ENCODE measurements at regions not wholly inside any gene's neighbourhood (a gene's known extent, or its start where the extent isn't known, plus 50 kb on each side); places are given as distances from the start of the nearest gene placed in this dataset.
"Not testable (repeated sequence)": the region's sequence is repeated elsewhere in the genome, so short reads cannot be mapped to it uniquely, and the experiment has no call there.

GRCh38 chr6:9810286-9810685 is 604.6 kb downstream of the TFAP2A start:
- DNase-seq: no peak
- intact Hi-C loops (cut with DNase I, micrococcal nuclease): no loop called here

GRCh38 chr6:9806195-9806594 is 608.7 kb downstream of the TFAP2A start:
- ATAC-seq: no peak
- intact Hi-C loops (cut with DNase I, micrococcal nuclease): no loop called here
- no peak for DNase-seq

More at GRCh38 chr6:9810286-9810685, 604.6 kb downstream of the TFAP2A start:
- no peak for ATAC-seq

DNA sequence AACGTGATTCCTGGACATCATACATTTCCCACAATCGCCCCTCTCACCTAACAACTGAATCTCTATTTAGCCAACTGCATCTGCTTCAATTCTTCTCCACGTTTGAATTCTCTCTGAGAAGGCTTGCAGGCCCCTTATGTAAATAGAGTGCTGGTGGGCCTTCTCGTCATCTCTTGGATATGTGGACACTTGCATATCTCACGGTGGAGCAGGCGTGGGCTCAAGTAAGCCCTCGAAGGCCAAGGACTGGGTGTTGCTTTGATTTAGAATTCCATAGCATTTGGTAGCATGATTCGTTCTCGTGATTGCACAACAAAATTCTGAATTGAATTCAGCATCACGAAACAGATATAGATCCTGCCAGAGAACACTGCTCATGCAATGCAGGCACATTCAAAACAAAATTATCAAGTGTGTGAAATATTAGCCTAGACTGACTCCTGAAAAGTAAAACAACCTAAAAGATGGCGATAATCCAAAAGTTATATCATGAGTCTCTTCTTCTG is 613.6 kb downstream of the TFAP2A start:
- DNase-seq (no peak), ATAC-seq (no peak)
- intact Hi-C loops (cut with DNase I, micrococcal nuclease): no loop called here

DNA sequence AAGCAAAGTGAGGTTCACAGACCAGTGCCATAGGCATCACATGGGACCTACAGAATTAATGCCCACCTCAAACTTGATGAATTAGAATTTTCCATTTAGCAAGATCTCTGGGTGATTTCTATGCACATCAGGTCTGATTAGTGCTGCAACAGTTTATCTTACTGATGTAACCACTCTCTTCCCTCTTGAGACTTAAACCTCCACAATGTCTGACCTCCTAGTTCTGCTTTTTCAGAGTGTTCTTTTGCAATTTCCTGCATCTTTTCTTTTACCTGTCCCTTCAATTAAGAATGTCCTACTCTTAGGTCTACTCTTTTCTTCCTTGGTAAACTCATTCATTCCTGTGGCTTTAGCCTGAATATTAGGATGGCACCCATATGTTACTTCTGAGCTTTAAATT is 615.3 kb downstream of the TFAP2A start:
- no peak for DNase-seq
- ATAC-seq: no peak
- intact Hi-C loops (cut with DNase I, micrococcal nuclease): no loop called here

DNA sequence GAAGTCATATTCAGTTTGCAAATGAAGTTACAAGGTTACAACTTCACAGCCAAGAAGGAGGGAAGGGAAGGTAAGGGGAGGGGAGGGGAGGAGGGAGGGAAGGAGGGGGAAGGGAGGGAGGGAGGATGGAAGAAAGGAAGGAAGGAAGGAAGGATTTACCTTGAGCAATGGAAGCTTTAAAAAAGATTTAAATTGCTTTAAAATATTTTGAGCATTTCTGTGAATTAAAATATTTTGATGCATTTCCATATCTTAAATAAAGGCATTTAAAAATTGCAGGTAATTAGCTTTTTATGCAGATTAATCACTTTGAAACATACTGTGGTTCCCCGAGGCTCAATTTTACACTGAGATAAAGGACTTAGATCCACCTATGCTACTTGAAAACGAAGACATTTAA is 618.0 kb downstream of the TFAP2A start:
- ATAC-seq: no peak
- DNase-seq: no peak
- intact Hi-C loops (cut with DNase I, micrococcal nuclease): no loop called here

- intact Hi-C loops (cut with DNase I, micrococcal nuclease): no loop called here
- ATAC-seq (no peak), DNase-seq (no peak)
Observed at GRCh38 chr6:9795880-9796279, 619.0 kb downstream of the TFAP2A start.

DNA sequence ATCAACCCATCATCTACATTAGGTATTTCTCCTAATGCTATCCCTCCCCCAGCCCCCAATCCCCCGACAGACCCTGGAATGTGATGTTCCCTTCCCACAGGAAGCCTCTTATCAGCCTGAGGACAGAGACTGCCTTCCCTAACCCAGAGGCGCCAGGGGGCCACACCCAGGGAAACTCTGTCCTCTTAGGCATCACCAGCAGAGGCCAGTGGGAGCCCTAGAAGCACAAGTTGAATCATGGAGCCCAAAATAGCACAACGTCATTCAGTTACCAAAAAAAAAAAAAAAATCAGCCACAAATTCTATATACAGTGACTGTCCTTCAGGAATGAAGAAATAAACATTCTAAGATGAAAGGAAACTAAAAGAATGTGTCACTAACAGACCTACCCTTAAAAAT is 625.7 kb downstream of the TFAP2A start:
- intact Hi-C loops (cut with DNase I, micrococcal nuclease): no loop called here
- no peak for DNase-seq
- ATAC-seq: no peak

- ATAC-seq (no peak), DNase-seq (no peak)
- intact Hi-C loops (cut with DNase I, micrococcal nuclease): no loop called here
Observed at GRCh38 chr6:9784786-9785185, 630.1 kb downstream of the TFAP2A start.

DNA sequence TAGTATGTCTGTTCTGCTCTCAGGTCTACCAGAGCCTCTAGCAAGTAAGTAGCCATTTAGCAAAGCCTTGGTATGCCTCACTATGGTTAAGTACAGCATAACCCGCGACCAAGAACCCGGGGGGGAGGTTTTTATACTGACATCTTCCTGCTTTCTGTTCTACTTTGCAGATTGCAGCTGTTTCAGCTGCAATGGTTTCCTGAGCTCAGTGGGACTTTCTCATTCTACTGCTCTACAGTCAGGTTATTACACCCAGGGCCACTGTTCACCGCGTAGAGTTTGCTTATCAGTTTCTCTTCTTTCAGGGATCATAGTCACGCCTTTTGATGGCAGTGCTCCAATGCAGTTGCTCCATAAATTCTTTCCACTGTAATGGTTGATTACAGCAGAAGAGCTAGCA is 631.3 kb downstream of the TFAP2A start:
- intact Hi-C loops (cut with DNase I, micrococcal nuclease): no loop called here
- no peak for ATAC-seq
- no peak for DNase-seq

- intact Hi-C loops (cut with DNase I, micrococcal nuclease): no loop called here
- ATAC-seq: no peak
- DNase-seq: no peak
Observed at GRCh38 chr6:9766240-9766915, 648.5 kb downstream of the TFAP2A start.

DNA sequence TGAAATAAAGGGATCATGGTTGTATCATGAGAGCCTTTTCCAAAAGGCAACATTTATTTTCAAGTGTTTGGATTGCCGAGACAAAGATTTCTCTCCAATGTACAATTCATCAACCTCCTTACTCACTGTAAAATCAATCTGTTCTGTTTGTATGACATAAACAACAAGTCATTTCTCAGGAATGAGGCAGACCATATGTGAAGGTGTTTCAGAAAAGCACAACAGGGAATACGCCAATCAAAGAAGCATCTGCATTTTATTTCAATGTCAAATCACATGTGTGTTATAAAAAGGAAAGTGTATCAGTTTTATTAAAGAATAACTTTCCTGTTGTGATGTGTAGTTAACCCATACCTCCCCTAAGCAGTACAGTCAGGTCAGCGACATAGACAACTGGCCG is 653.7 kb downstream of the TFAP2A start:
- DNase-seq: no peak
- intact Hi-C loops (cut with DNase I, micrococcal nuclease): no loop called here
- ATAC-seq: no peak

DNA sequence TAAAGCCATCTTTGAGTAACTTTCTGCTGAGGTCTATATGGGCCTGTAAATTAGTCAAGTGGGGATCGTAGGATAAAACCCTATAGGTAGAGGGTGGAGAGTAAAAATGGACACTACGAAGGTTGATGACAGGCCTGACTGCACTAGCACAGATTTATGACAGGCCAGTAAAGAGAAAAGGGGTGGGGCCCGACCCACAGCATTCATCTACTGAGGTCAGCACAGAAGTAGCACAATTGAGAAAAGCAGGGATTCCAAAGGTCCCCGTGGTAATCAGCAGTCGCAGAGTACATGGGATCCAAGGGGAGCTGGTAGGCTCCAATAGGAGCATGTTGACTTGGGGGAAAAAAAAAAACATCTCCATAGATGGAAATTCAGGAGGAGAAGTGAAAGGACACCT is 660.4 kb downstream of the TFAP2A start:
- intact Hi-C loops (cut with DNase I, micrococcal nuclease): no loop called here
- ATAC-seq (no peak), DNase-seq (no peak)

DNA sequence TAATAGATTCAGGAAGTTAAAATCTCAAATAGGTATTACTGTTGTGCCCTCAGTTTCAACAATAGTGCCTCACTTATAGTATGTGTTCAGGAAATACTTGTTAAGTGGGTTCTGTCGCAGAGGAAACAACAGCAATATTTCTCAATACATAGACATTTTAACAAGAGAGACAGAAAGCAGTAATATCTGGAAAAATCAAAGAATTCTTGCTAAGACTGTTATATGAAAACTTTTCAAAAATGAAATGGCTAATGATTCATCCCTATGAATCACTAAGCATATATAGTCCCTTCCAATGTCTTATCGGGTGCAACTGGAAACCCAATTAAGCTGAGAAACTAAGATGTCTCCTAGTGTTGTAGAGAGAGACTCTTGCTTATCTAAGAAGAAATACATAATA is 668.9 kb downstream of the TFAP2A start:
- intact Hi-C loops (cut with DNase I, micrococcal nuclease): no loop called here
- DNase-seq: no peak
- no peak for ATAC-seq

GRCh38 chr6:9745476-9745875 is 669.4 kb downstream of the TFAP2A start:
- ATAC-seq (no peak), DNase-seq (no peak)
- intact Hi-C loops (cut with DNase I, micrococcal nuclease): no loop called here

GRCh38 chr6:9744119-9744518 is 670.8 kb downstream of the TFAP2A start:
- ATAC-seq (no peak), DNase-seq (no peak)
- intact Hi-C loops (cut with DNase I, micrococcal nuclease): no loop called here

- ATAC-seq (no peak), DNase-seq (no peak)
- intact Hi-C loops (cut with DNase I, micrococcal nuclease): no loop called here
Observed at GRCh38 chr6:9732056-9732455, 682.8 kb downstream of the TFAP2A start.

- intact Hi-C loops (cut with DNase I, micrococcal nuclease); DNase-seq; ATAC-seq: not testable (repeated sequence)
Observed at GRCh38 chr6:9725776-9726175, 689.1 kb downstream of the TFAP2A start.

DNA sequence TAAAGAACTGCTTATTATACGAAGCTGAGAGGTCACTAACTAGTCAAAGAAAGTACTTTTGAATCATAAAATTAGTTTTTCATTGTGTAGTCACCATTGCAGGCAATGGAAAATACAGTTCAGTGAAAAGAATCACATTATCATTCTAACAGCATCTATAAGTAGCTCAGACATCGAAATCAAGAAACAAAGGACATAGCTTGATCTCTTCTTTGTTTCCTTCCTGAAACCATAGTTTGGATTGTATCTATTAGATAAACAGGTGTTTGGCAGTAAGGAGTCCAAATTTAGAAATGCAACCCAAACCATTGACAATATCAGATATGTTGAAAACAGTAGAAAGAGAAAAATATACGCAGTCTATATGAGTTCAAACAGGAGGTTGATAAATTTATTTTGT is 697.3 kb downstream of the TFAP2A start:
- intact Hi-C loops (cut with DNase I, micrococcal nuclease): no loop called here
- no peak for ATAC-seq
- no peak for DNase-seq

DNA sequence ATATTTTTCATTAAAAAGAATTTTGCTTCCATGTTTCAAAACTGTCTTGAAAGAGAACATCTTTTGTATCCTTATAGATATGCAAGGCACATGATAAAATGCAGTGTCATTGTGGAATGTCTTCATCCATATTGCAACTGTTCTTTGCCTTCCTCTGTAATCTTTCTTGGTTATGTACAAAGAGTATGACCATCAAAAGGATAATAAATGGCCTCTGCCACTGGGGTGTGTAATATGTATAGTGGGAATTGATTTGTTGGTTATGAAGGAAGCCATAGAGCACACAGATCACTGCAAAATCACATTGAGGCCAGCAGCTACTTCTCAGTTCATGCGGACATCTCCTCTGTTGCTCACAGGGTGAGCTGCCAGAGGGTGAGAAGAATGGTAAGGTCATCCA is 703.5 kb downstream of the TFAP2A start:
- intact Hi-C loops (cut with DNase I, micrococcal nuclease): no loop called here
- DNase-seq (no peak), ATAC-seq (no peak)

GRCh38 chr6:9710574-9710973 is 704.3 kb downstream of the TFAP2A start:
- ATAC-seq: no peak

GRCh38 chr6:9708600-9708999 is 706.3 kb downstream of the TFAP2A start:
- no peak for DNase-seq
- intact Hi-C loops (cut with DNase I, micrococcal nuclease): no loop called here
- no peak for ATAC-seq

More at GRCh38 chr6:9710574-9710973, 704.3 kb downstream of the TFAP2A start:
- DNase-seq: no peak
- intact Hi-C loops (cut with DNase I, micrococcal nuclease): no loop called here

All from left colon (tissue), 2 donors.